ENCODE measurements at regions not wholly inside any gene's neighbourhood (a gene's known extent, or its start where the extent isn't known, plus 50 kb on each side); places are given as distances from the start of the nearest gene placed in this dataset.

DNA sequence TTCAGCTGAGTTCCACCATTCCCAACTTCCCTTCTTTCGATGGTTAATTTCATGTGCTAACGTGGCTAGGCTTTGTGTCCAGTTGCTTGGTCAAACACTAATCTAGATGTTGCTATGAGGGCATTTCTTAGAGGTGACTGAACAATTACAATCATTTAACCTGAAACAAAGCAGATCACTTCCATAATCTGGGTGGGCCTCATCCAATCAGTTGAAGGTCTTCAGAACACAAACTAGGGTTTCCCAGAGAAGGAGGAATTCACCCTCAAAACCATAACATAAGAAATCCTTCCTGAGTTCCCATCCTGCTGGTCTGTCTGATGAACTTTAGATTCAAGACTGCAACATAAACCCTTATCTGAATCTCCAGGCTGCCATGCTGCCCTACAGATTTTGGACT is 2381.7 kb downstream of the MAT2B start:
- no peaks in the 10 kb centered on the region for H3K79me2 ChIP-seq (ENCODE audit: insufficient read depth)
- 11 to 13% methylated on average over 2 of the region's 2 CpGs for WGBS, 2 experiments (ENCODE audit: low coverage in 1 of 2, low lambda C conversion rate in 2 of 2, missing lambda C conversion rate in 2 of 2)
- H4K20me1 ChIP-seq (ENCODE audit: insufficient read depth) = no peaks in the 10 kb centered on the region
- no peak overlapping the region for H3K27ac ChIP-seq
- no peaks in the 10 kb centered on the region for H3F3A ChIP-seq (ENCODE audit: insufficient read depth)
- no peak for DNase-seq
- no peak overlapping the region for H3K4me2 ChIP-seq (ENCODE audit: unreplicated experiment)
- H3K36me3 ChIP-seq (ENCODE audit: low read depth) = no peaks in the 10 kb centered on the region
- H3K9ac ChIP-seq = no peak overlapping the region
- H3K4me3 ChIP-seq = no peak overlapping the region
- no peaks in the 10 kb centered on the region for H3K4me1 ChIP-seq (ENCODE audit: insufficient read depth)
- in situ Hi-C loops (cut with MboI) = no loop called here
- no peak overlapping the region for H2AFZ ChIP-seq
- H3K27me3 ChIP-seq (replicated peaks; ENCODE audit: insufficient read depth) = no peaks in the 10 kb centered on the region
- H3K9me3 ChIP-seq (ENCODE audit: low read depth) = no peaks in the 10 kb centered on the region
- no peaks in the 10 kb centered on the region for H3K9me2 ChIP-seq (ENCODE audit: insufficient read depth)
- TF ChIP-seq EZH2 (IDR thresholded peaks at IDR 0.05; ENCODE audit: insufficient read depth, poor library complexity, severe bottlenecking) = no peak
- no peak for TF ChIP-seq EZH2phosphoT487 (IDR thresholded peaks at IDR 0.05; ENCODE audit: insufficient read depth, low read depth)

DNA sequence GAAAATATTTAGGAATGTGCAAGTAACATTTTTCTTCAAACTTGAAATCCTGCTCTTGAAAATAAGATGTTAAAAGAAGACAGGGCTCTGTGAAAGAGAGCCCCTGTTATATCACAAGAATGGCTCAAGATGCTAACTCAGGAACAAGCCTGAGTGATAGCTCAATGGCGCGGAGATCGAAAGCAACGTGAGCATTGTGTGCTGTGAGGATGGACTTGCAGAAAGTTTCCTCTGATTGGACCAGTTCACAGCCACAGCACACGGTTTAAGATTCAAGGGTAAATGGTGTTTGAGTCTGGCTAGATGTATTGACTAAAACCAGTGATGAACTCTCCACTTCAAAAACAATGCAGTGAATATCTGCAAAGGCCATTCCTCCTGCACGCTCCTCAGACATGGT is 2387.0 kb downstream of the MAT2B start:
- H2AFZ ChIP-seq = no peak overlapping the region
- WGBS, 2 experiments (ENCODE audit: low coverage in 1 of 2, low lambda C conversion rate in 2 of 2, missing lambda C conversion rate in 2 of 2) = 41 to 43% methylated on average over 6 of the region's 6 CpGs
- H3K9ac ChIP-seq = no peak overlapping the region
- H3K27me3 ChIP-seq (replicated peaks; ENCODE audit: insufficient read depth) = no peaks in the 10 kb centered on the region
- no peak overlapping the region for H3K27ac ChIP-seq
- no peak overlapping the region for H3K4me2 ChIP-seq (ENCODE audit: unreplicated experiment)
- H3F3A ChIP-seq (ENCODE audit: insufficient read depth) = no peaks in the 10 kb centered on the region
- H3K9me3 ChIP-seq (ENCODE audit: low read depth) = no peaks in the 10 kb centered on the region
- no peaks in the 10 kb centered on the region for H3K4me1 ChIP-seq (ENCODE audit: insufficient read depth)
- no peak overlapping the region for H3K4me3 ChIP-seq
- in situ Hi-C loops (cut with MboI) = no loop called here
- no peak for DNase-seq
- H3K79me2 ChIP-seq (ENCODE audit: insufficient read depth) = no peaks in the 10 kb centered on the region
- H4K20me1 ChIP-seq (ENCODE audit: insufficient read depth) = no peaks in the 10 kb centered on the region
- no peak for TF ChIP-seq EZH2phosphoT487 (IDR thresholded peaks at IDR 0.05; ENCODE audit: insufficient read depth, low read depth)
- TF ChIP-seq EZH2 (IDR thresholded peaks at IDR 0.05; ENCODE audit: insufficient read depth, poor library complexity, severe bottlenecking) = no peak
- no peaks in the 10 kb centered on the region for H3K9me2 ChIP-seq (ENCODE audit: insufficient read depth)
- H3K36me3 ChIP-seq (ENCODE audit: low read depth) = no peaks in the 10 kb centered on the region

DNA sequence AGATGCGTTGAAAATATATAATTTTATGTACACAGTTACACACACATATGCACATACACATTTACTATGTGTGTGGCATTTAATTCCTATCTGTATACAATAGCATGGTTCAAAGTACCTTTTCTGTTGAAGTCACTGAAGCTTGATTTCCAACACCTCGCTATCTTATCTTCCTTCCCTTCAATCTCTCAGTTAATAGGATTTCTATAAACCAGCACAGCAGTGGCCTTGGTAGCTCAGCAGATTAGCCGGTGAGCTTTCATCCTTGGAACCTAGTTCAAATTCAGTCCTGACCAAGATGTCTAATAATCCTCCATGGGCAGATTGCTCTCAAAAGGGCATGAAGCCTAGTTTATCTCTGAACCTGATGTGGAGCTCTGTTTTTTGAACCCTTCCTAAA is 2389.5 kb downstream of the MAT2B start:
- Histone ChIP-seq H3K4me1 (ENCODE audit: insufficient read depth) (no peaks in the 10 kb centered on the region), H3K79me2 (ENCODE audit: insufficient read depth) (no peaks in the 10 kb centered on the region), H3K27me3 (replicated peaks; ENCODE audit: insufficient read depth) (no peaks in the 10 kb centered on the region), H3K9me2 (ENCODE audit: insufficient read depth) (no peaks in the 10 kb centered on the region), H2AFZ (no peak overlapping the region), H3K27ac (no peak overlapping the region), H3K9me3 (ENCODE audit: low read depth) (no peaks in the 10 kb centered on the region), H4K20me1 (ENCODE audit: insufficient read depth) (no peaks in the 10 kb centered on the region), H3K9ac (no peak overlapping the region), H3K36me3 (ENCODE audit: low read depth) (no peaks in the 10 kb centered on the region), H3K4me2 (ENCODE audit: unreplicated experiment) (no peak overlapping the region), H3F3A (ENCODE audit: insufficient read depth) (no peaks in the 10 kb centered on the region), H3K4me3 (no peak overlapping the region)
- 27 to 32% methylated on average over 3 of the region's 3 CpGs for WGBS, 2 experiments (ENCODE audit: low coverage in 1 of 2, low lambda C conversion rate in 2 of 2, missing lambda C conversion rate in 2 of 2)
- no peak for DNase-seq
- TF ChIP-seq EZH2phosphoT487 (IDR thresholded peaks at IDR 0.05; ENCODE audit: insufficient read depth, low read depth) (no peak), EZH2 (IDR thresholded peaks at IDR 0.05; ENCODE audit: insufficient read depth, poor library complexity, severe bottlenecking) (no peak)
- in situ Hi-C loops (cut with MboI) = no loop called here

DNA sequence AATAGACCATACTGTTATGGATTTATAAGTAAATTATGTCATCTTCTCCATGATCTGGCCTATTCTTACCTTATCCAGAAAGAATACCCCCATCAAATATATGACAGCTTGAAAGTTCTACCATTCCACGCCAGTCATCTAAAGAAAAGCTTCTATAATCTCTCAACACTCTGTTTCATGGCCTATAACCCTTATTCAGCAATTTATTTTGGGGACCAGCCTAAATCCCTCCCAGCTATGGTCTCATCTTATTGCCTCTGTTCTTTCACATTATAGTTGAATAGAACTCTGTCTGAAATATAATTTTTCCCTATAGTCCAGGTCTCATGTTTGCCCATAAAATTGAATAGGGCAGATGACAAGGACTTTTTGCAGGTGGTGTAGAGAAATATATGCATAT is 2387.6 kb upstream of the WWC1 start:
- Histone ChIP-seq H4K20me1 (ENCODE audit: insufficient read depth) (no peaks in the 10 kb centered on the region), H3K9ac (no peak overlapping the region), H3K9me3 (ENCODE audit: low read depth) (no peaks in the 10 kb centered on the region), H3K36me3 (ENCODE audit: low read depth) (no peaks in the 10 kb centered on the region), H3K4me2 (ENCODE audit: unreplicated experiment) (no peak overlapping the region), H3K4me3 (no peak overlapping the region), H2AFZ (no peak overlapping the region), H3K9me2 (ENCODE audit: insufficient read depth) (no peaks in the 10 kb centered on the region), H3F3A (ENCODE audit: insufficient read depth) (no peaks in the 10 kb centered on the region), H3K4me1 (ENCODE audit: insufficient read depth) (no peaks in the 10 kb centered on the region), H3K79me2 (ENCODE audit: insufficient read depth) (no peaks in the 10 kb centered on the region), H3K27me3 (replicated peaks; ENCODE audit: insufficient read depth) (no peaks in the 10 kb centered on the region), H3K27ac (no peak overlapping the region)
- TF ChIP-seq EZH2 (IDR thresholded peaks at IDR 0.05; ENCODE audit: insufficient read depth, poor library complexity, severe bottlenecking) (no peak), EZH2phosphoT487 (IDR thresholded peaks at IDR 0.05; ENCODE audit: insufficient read depth, low read depth) (no peak)
- WGBS, 2 experiments (ENCODE audit: low coverage in 1 of 2, low lambda C conversion rate in 2 of 2, missing lambda C conversion rate in 2 of 2) = 0% methylated on average over 1 of the region's 1 CpG
- in situ Hi-C loops (cut with MboI) = no loop called here
- DNase-seq = no peak

DNA sequence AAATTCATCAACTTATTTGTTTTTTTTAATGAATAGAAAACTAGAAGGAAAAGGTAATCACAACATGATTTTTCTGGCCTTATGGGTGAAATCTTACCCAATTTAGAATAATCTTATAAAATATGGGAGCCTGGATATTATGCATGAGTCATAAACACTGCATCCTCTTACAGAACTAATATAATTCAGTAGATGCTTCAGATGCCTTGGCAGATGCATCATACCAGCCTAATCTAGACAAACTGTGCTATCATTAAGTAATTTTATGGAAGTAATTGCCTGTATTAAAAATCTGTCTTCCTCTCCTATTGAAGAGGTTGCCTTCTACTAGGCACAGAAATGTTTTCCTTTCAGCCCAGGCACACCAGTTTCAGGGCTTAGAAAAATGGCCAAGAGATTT is 2384.6 kb upstream of the WWC1 start:
- H3K9me3 ChIP-seq (ENCODE audit: low read depth) = no peaks in the 10 kb centered on the region

More for the DNA sequence above, 2384.6 kb upstream of the WWC1 start:
- no peak overlapping the region for H3K9ac ChIP-seq
- no peaks in the 10 kb centered on the region for H4K20me1 ChIP-seq (ENCODE audit: insufficient read depth)
- no peaks in the 10 kb centered on the region for H3K79me2 ChIP-seq (ENCODE audit: insufficient read depth)
- no peak overlapping the region for H3K27ac ChIP-seq
- H3K27me3 ChIP-seq (replicated peaks; ENCODE audit: insufficient read depth) = no peaks in the 10 kb centered on the region
- no peaks in the 10 kb centered on the region for H3K36me3 ChIP-seq (ENCODE audit: low read depth)
- no peaks in the 10 kb centered on the region for H3F3A ChIP-seq (ENCODE audit: insufficient read depth)
- H3K4me1 ChIP-seq (ENCODE audit: insufficient read depth) = no peaks in the 10 kb centered on the region
- H3K4me2 ChIP-seq (ENCODE audit: unreplicated experiment) = no peak overlapping the region
- TF ChIP-seq EZH2 (IDR thresholded peaks at IDR 0.05; ENCODE audit: insufficient read depth, poor library complexity, severe bottlenecking) (no peak), EZH2phosphoT487 (IDR thresholded peaks at IDR 0.05; ENCODE audit: insufficient read depth, low read depth) (no peak)
- DNase-seq = no peak
- no peaks in the 10 kb centered on the region for H3K9me2 ChIP-seq (ENCODE audit: insufficient read depth)
- no peak overlapping the region for H3K4me3 ChIP-seq
- no peak overlapping the region for H2AFZ ChIP-seq
- in situ Hi-C loops (cut with MboI) = no loop called here
